ENCODE measurements at regions not wholly inside any gene's neighbourhood (a gene's known extent, or its start where the extent isn't known, plus 50 kb on each side); places are given as distances from the start of the nearest gene placed in this dataset.

- ATAC-seq: no peak
- no peaks in the 10 kb centered on the region for H3K36me3 ChIP-seq
- intact Hi-C loops (cut with DNase I; ENCODE audit: low total_unique reads) (no loop called here), in situ Hi-C loops (cut with MboI; ENCODE audit: low sequenced_read_pairs in 4 of 4) (no loop called here)
- H3K4me1 ChIP-seq: no peaks in the 10 kb centered on the region
- no peak overlapping the region for H3K27ac ChIP-seq
- no peak overlapping the region for H3K4me3 ChIP-seq
- H3K27me3 ChIP-seq: no peaks in the 10 kb centered on the region
- DNase-seq: no peak
- TF ChIP-seq POLR2A (IDR thresholded peaks at IDR 0.05) (no peak), CTCF (IDR thresholded peaks at IDR 0.05 in 4 of 5, conservative IDR thresholded peaks at IDR 0.05 in 1 of 5) (no peak)
- no peaks in the 10 kb centered on the region for H3K9me3 ChIP-seq
Measured at GRCh38 chr13:74372511-74372910, 238.3 kb upstream of the KLF12 start.

- in situ Hi-C loops (cut with MboI; ENCODE audit: low sequenced_read_pairs in 4 of 4) (no loop called here), intact Hi-C loops (cut with DNase I; ENCODE audit: low total_unique reads) (no loop called here)
- no peak for TF ChIP-seq CTCF (IDR thresholded peaks at IDR 0.05 in 4 of 5, conservative IDR thresholded peaks at IDR 0.05 in 1 of 5)
- TF ChIP-seq POLR2A (IDR thresholded peaks at IDR 0.05): no peak
- Histone ChIP-seq H3K4me1 (no peaks in the 10 kb centered on the region), H3K27ac (no peak overlapping the region), H3K9me3 (no peaks in the 10 kb centered on the region), H3K36me3 (no peaks in the 10 kb centered on the region), H3K27me3 (no peaks in the 10 kb centered on the region), H3K4me3 (no peak overlapping the region)
- no peak for ATAC-seq
- no peak for DNase-seq
Measured at GRCh38 chr13:74367193-74367592, 233.0 kb upstream of the KLF12 start.

- Histone ChIP-seq H3K4me1 (no peaks in the 10 kb centered on the region), H3K27me3 (no peaks in the 10 kb centered on the region), H3K36me3 (no peaks in the 10 kb centered on the region), H3K4me3 (no peak overlapping the region), H3K9me3 (no peaks in the 10 kb centered on the region), H3K27ac (no peak overlapping the region)
- in situ Hi-C loops (cut with MboI; ENCODE audit: low sequenced_read_pairs in 4 of 4) (no loop called here), intact Hi-C loops (cut with DNase I; ENCODE audit: low total_unique reads) (no loop called here)
- DNase-seq (no peak), ATAC-seq (no peak)
- TF ChIP-seq POLR2A (IDR thresholded peaks at IDR 0.05): no peak
- TF ChIP-seq CTCF (IDR thresholded peaks at IDR 0.05 in 4 of 5, conservative IDR thresholded peaks at IDR 0.05 in 1 of 5): no peak
Measured at GRCh38 chr13:74361274-74361673, 227.1 kb upstream of the KLF12 start.

GRCh38 chr13:74346960-74347359, 212.8 kb upstream of the KLF12 start:
- intact Hi-C loops (cut with DNase I; ENCODE audit: low total_unique reads): no loop called here
- in situ Hi-C loops (cut with MboI; ENCODE audit: low sequenced_read_pairs in 4 of 4): no loop called here
- Histone ChIP-seq H3K36me3 (no peaks in the 10 kb centered on the region), H3K9me3 (no peaks in the 10 kb centered on the region), H3K4me3 (no peak overlapping the region), H3K4me1 (no peaks in the 10 kb centered on the region), H3K27me3 (no peaks in the 10 kb centered on the region), H3K27ac (no peak overlapping the region)
- TF ChIP-seq POLR2A (IDR thresholded peaks at IDR 0.05) (no peak), CTCF (IDR thresholded peaks at IDR 0.05 in 4 of 5, conservative IDR thresholded peaks at IDR 0.05 in 1 of 5) (no peak)
- DNase-seq: no peak
- no peak for ATAC-seq

GRCh38 chr13:74338341-74338740, 204.1 kb upstream of the KLF12 start:
- Histone ChIP-seq H3K4me1 (no peaks in the 10 kb centered on the region), H3K9me3 (no peaks in the 10 kb centered on the region), H3K27me3 (no peaks in the 10 kb centered on the region), H3K27ac (no peak overlapping the region), H3K36me3 (no peaks in the 10 kb centered on the region), H3K4me3 (no peak overlapping the region)
- DNase-seq: no peak
- intact Hi-C loops (cut with DNase I; ENCODE audit: low total_unique reads): no loop called here
- in situ Hi-C loops (cut with MboI; ENCODE audit: low sequenced_read_pairs in 4 of 4): no loop called here
- no peak for ATAC-seq
- no peak for TF ChIP-seq CTCF (IDR thresholded peaks at IDR 0.05 in 4 of 5, conservative IDR thresholded peaks at IDR 0.05 in 1 of 5)
- TF ChIP-seq POLR2A (IDR thresholded peaks at IDR 0.05): no peak

All from gastrocnemius medialis (tissue), 4 donors.